GM12892 (cell line): ENCODE measurements at regions not wholly inside any gene's neighbourhood (a gene's known extent, or its start where the extent isn't known, plus 50 kb on each side); places are given as distances from the start of the nearest gene placed in this dataset.

ENCODE experiments used
- POLR2A ChIP-seq: IDR thresholded peaks from 2 replicates; pipeline ENCODE4 v1.6.1; 2011; ENCODE audit warnings: low read depth, low read length, control low read depth
- POLR2AphosphoS5 ChIP-seq: IDR thresholded peaks from 2 replicates; pipeline ENCODE4 v1.6.1; 2011; ENCODE audit warnings: low read depth, low read length, control low read depth
- TAF1 ChIP-seq: IDR thresholded peaks from 2 replicates; pipeline ENCODE4 v1.6.1; 2011; ENCODE audit warnings: low read depth, mild to moderate bottlenecking, control low read depth, low read length, borderline replicate concordance

- no peak for TF ChIP-seq POLR2A
- no peak for TF ChIP-seq POLR2AphosphoS5
- no peak for TF ChIP-seq TAF1
Observed at GRCh38 chr11:42555190-42555589, 756.6 kb upstream of the API5 start.
